HG02571 (cell line): ENCODE measurements at regions not wholly inside any gene's neighbourhood (a gene's known extent, or its start where the extent isn't known, plus 50 kb on each side); places are given as distances from the start of the nearest gene placed in this dataset.
"Not testable (repeated sequence)": the region's sequence is repeated elsewhere in the genome, so short reads cannot be mapped to it uniquely, and the experiment has no call there.

ENCODE experiments used
- ATAC-seq: cut with Tn5 transposase; IDR thresholded peaks from one replicate; pipeline ENCODE4 v1.9.1; 2021; ENCODE audit warnings: mild to moderate bottlenecking, moderate library complexity; ENCODE audit not compliant: unreplicated experiment

- no peak for ATAC-seq
Observed at GRCh38 chr3:104281713-104282112, 1085.0 kb upstream of the ALCAM start.

- no peak for ATAC-seq
Observed at GRCh38 chr3:104286645-104287044, 1080.1 kb upstream of the ALCAM start.

GRCh38 chr3:104291437-104291851, 1075.3 kb upstream of the ALCAM start:
- peak; percentile 60 for ATAC-seq

GRCh38 chr3:104291878-104292277, 1074.8 kb upstream of the ALCAM start:
- peak; percentile 37 for ATAC-seq

- ATAC-seq: no peak
Observed at GRCh38 chr3:104297617-104298016, 1069.1 kb upstream of the ALCAM start.

GRCh38 chr3:104298662-104299061, 1068.0 kb upstream of the ALCAM start:
- no peak for ATAC-seq

- no peak for ATAC-seq
Observed at GRCh38 chr3:104316118-104316517, 1050.6 kb upstream of the ALCAM start.

- ATAC-seq: no peak
Observed at GRCh38 chr3:104323226-104323625, 1043.5 kb upstream of the ALCAM start.

GRCh38 chr3:104347291-104347690, 1019.4 kb upstream of the ALCAM start:
- ATAC-seq: no peak

GRCh38 chr3:104349836-104350235, 1016.9 kb upstream of the ALCAM start:
- ATAC-seq: no peak

- no peak for ATAC-seq
Observed at GRCh38 chr3:104353951-104354350, 1012.8 kb upstream of the ALCAM start.

GRCh38 chr3:104359546-104359945, 1007.2 kb upstream of the ALCAM start:
- ATAC-seq: no peak

- ATAC-seq: no peak
Observed at GRCh38 chr3:104360038-104360437, 1006.7 kb upstream of the ALCAM start.

- ATAC-seq: not testable (repeated sequence)
Observed at GRCh38 chr3:104361748-104362147, 1005.0 kb upstream of the ALCAM start.

- ATAC-seq: no peak
Observed at GRCh38 chr3:104362319-104362718, 1004.4 kb upstream of the ALCAM start.

- ATAC-seq: no peak
Observed at GRCh38 chr3:104367000-104367399, 999.7 kb upstream of the ALCAM start.

GRCh38 chr3:104368760-104369159, 997.9 kb upstream of the ALCAM start:
- ATAC-seq: no peak

GRCh38 chr3:104385421-104385820, 981.3 kb upstream of the ALCAM start:
- no peak for ATAC-seq

GRCh38 chr3:104388619-104389018, 978.1 kb upstream of the ALCAM start:
- no peak for ATAC-seq

GRCh38 chr3:104392327-104392726, 974.4 kb upstream of the ALCAM start:
- ATAC-seq: no peak

GRCh38 chr3:104396974-104397669, 969.6 kb upstream of the ALCAM start:
- no peak for ATAC-seq

GRCh38 chr3:104397713-104398112, 969.0 kb upstream of the ALCAM start:
- ATAC-seq: no peak

- ATAC-seq: no peak
Observed at GRCh38 chr3:104402902-104403301, 963.8 kb upstream of the ALCAM start.
